G401.6 (cell line): ENCODE measurements at regions not wholly inside any gene's neighbourhood (a gene's known extent, or its start where the extent isn't known, plus 50 kb on each side); places are given as distances from the start of the nearest gene placed in this dataset.
A peak's percentile ranks its signal among the peaks of the same experiment; 100 is the strongest.

Experiments used
- FAIRE-seq: peaks from 2 replicates; lab custom pipeline; 2012; peaks lifted over from hg19 to GRCh38; lab: Jason Lieb, UNC

DNA sequence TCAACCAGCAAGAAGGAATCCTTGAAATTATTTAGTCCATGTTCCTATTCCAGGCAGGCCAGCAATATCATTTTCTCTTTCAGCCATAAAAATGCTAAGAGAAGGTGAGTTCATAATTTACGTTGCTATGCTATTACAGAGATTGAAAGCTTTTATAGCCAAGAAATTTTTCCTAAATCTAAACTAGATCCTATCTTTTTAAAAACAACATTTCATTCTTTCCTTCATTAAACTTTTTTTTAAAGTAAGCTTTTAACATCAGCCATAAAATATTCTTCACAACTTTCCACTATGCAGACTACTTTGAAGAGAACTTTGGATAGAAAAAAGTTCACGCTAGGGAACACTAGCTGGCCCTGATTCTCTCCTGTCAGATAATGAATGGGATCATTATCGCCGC is 159.8 kb downstream of the RPS12 start:
- no peak for FAIRE-seq

DNA sequence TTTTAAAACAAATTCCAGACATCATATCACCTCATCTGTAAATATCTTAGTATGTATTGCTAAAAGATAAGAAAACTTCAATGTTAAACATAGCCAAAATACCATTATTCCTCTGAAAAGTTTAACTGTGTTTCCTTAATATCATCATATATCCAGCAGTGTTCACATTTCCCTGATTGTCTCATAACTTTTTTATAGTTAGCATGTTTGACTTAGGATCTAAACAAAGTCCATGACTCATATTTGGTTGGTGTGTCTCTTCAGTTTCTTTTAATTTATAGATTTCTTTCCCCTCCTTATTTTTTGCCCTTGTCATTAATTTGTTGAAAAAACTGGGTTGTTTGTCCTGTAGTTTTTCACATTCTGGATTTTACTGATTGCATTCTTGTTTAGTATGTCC is 163.0 kb downstream of the RPS12 start:
- FAIRE-seq, result no peak

GRCh38 chr6:132978685-132979084 is 164.3 kb downstream of the RPS12 start:
- FAIRE-seq, result no peak

GRCh38 chr6:132993738-132994137 is 179.4 kb downstream of the RPS12 start:
- FAIRE-seq, result no peak

GRCh38 chr6:132995009-132995408 is 180.6 kb downstream of the RPS12 start:
- FAIRE-seq, result no peak

- no peak for FAIRE-seq
Observed at GRCh38 chr6:132995432-132995831, 181.1 kb downstream of the RPS12 start.

- FAIRE-seq, result no peak
Observed at GRCh38 chr6:132998418-132998817, 184.0 kb downstream of the RPS12 start.

DNA sequence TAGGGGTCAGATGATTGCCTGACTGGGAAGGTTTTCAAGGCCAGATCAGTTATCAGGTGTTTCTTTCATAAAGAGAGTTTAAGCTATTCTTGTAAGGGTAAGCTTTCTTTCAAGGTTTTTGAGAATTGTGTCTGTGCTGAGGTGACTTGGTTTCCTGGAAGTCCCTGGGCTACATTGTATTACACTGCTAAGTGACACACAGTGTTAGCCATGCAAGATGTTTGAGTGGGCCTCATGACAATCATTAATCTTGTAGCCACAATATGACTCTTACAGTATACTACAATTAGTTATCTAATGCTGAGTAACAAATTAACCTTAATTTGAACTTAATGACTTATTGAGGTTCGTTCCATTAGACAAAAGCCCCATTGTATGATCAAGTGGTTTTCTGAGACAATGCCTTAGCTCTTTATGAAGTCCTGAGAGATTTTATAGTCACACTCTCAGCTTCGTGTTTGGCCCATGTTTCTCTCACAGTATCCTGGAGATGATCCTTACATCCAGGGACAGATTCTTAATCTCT is 186.7 kb downstream of the RPS12 start:
- no peak for FAIRE-seq

- no peak for FAIRE-seq
Observed at GRCh38 chr6:133004304-133004884, 190.0 kb downstream of the RPS12 start.

GRCh38 chr6:133012774-133013173 is 198.4 kb downstream of the RPS12 start:
- FAIRE-seq, result no peak

- no peak for FAIRE-seq
Observed at GRCh38 chr6:133016631-133017030, 202.3 kb downstream of the RPS12 start.

DNA sequence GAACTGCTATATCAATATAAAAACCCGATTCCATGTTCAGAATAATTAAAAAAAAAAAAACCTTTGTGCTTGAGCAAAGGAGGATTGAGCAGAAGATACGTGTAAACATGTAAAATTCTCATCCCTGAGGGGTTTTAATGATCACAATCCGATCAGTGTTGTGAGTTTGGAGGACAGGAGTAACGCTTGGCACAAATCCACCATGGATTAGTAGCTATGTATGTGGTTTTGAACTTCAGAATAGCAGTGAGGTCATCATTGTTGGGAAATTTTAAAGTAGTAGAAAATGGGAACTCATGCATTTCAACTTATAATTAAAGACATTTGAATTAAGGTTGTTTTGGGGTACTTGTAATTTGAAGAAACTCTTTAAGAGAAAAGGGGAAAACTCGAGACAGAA is 203.2 kb downstream of the RPS12 start:
- FAIRE-seq, result no peak

DNA sequence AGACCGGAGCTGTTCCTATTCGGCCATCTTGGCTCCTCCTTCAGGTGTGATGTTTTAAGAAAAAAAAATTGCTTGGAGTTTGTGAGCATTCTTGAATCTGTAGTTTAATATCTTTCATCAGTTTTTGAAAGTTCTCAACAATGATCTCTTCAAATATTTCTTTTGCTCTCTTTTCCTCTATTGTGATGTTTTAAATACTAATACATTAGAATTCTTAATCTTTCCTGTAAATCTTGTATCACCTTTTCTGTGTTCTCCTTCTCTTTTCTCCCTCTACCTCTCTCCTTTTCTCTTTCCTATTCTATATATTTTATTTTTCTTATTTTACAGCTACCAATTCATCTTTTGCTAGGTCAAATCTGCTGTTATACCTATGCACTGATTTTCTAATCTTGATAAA is 212.3 kb downstream of the RPS12 start:
- no peak for FAIRE-seq

GRCh38 chr6:133033263-133033662 is 207.9 kb upstream of the EYA4 start:
- no peak for FAIRE-seq

- FAIRE-seq, result no peak
Observed at GRCh38 chr6:133034509-133035206, 206.5 kb upstream of the EYA4 start.

DNA sequence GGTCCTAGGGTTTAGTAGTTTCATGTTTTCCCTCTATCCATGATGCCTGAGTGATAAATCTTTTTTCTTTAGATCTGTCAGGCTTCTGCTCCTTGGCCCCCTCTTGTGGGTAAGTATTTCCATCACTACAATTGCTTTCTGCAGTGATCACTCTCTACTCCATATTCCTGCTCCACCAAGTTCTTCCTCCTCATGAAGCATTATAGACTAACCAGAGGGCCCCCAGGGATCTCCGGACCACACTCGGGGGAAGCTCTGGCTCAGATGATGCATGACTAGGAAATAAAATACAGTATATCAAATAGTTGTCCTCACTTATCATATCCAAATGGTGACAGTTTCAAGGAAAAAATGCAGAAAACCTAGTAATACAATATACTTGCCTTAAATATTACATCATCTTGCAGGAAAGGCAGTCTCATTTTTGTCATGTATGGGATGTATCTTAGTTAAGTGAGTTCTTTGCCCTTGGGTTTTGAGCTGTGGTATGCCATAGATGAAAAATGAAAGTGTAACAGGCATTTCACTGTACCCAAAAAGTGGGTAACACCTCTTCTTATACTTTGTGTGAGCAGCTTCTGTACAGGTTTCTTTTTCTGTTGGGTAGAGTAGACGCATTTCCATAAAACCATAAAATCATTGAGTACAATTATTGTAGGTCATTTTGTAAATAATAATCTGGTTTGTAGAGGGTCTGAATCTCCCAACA is 200.9 kb upstream of the EYA4 start:
- FAIRE-seq, result no peak

- no peak for FAIRE-seq
Observed at GRCh38 chr6:133040803-133041419, 200.2 kb upstream of the EYA4 start.

- FAIRE-seq, result peak; percentile 25
Observed at GRCh38 chr6:133042550-133043120, 198.5 kb upstream of the EYA4 start.

DNA sequence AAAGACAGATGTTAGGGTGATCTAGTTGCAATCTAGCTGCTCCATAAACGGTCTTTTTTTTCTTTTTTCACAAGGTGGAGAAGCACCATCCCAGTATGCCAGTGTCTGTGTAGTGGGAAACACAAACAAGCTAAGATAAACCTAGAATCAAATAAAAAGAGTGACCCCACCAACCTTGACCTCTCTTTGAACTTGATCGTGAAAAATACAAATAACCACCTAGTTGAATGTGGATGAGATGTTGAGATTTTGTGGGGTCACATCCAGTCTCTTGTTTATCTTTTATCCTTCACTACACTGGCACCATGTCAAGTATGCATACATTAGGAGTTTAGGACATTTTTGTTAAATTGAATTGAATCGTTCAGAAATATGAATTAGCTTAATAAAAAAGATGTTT is 194.6 kb upstream of the EYA4 start:
- no peak for FAIRE-seq

DNA sequence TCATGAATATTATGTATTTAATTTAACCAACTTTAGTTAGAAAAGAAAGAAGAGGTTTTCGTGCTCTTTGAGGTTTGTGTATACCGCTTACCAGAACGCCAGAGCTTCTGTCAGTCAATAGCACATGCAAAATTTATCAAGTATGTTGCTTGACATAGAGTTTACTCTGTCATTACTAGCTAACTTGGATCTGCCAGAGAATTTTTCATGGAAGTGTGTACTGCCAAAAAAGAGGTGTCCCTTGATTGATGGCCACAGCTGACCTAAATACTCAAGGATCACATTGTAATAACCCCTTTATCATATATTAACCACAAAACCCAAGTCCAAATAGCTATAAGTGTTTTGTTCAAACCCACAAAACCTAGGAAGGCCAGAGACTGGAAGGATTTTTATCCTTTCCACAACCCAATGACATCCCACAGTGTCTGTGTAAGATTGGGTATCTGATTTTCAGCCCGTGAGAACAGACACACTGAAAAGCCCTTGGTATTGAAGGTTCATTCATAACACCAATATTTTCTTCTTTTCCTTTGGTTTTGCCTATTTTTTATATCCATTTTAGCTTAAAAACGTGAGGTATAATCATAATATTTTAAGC is 194.0 kb upstream of the EYA4 start:
- FAIRE-seq, result no peak

- FAIRE-seq, result no peak
Observed at GRCh38 chr6:133047706-133048105, 193.5 kb upstream of the EYA4 start.

GRCh38 chr6:133051240-133051639 is 189.9 kb upstream of the EYA4 start:
- no peak for FAIRE-seq
